Tibial artery (tissue), 4 donors: ENCODE measurements at regions not wholly inside any gene's neighbourhood (a gene's known extent, or its start where the extent isn't known, plus 50 kb on each side); places are given as distances from the start of the nearest gene placed in this dataset.

ENCODE experiments used
- DNase-seq, 2 donors: peaks; one replicate each; pipeline ENCODE4 v3.0.0-alpha.2; 2019
- H3K27ac ChIP-seq, 2 donors: fragments of 200-600 bp; sonication (generic) in 1 of 2; 1 replicate in 1 of 2; 2 replicates in 1 of 2; pipeline ENCODE4 v1.5.1; 2018 to 2019; ENCODE audit warnings: mild to moderate bottlenecking in 1 of 2
- H3K27me3 ChIP-seq, 2 donors: fragments of 200-600 bp; sonication (generic) in 1 of 2; one replicate each; pipeline versions ENCODE4 v1.5.1 to v1.6.0; 2016 to 2019
- H3K36me3 ChIP-seq, 3 donors: fragments of 200-600 bp; sonication (generic) in 2 of 3; one replicate each; pipeline ENCODE4 v1.5.1; 2016 to 2019; ENCODE audit warnings: mild to moderate bottlenecking in 2 of 3
- H3K4me1 ChIP-seq, 4 donors: fragments of 200-600 bp; sonication (generic) in 2 of 4; 1 replicate in 3 of 4; 2 replicates in 1 of 4; pipeline ENCODE4 v1.5.1; 2016 to 2019
- H3K4me3 ChIP-seq, 2 donors: fragments of 200-600 bp; sonication (generic) in 1 of 2; 1 replicate in 1 of 2; 2 replicates in 1 of 2; pipeline ENCODE4 v1.5.1; 2018 to 2019; ENCODE audit warnings: mild to moderate bottlenecking in 2 of 2
- H3K9me3 ChIP-seq, 3 donors: fragments of 200-600 bp; sonication (generic) in 1 of 3; one replicate each; pipeline ENCODE4 v1.5.1; 2016 to 2019
- intact Hi-C: fragments of 100-400 bp; cut with DNase I; formaldehyde crosslinking; loops from one replicate; pipeline ENCODE4 v1.15.0; 2023; ENCODE audit warnings: low total_unique reads
- TF ChIP-seq, protein P1 (sequence below), 2 experiments: fragments of 200-600 bp in 1 of 2; fragments of 450-650 bp in 1 of 2; IDR thresholded peaks; one replicate each; pipeline ENCODE4 v1.5.1; 2017 to 2019; ENCODE audit warnings: antibody characterized with exemption in 2 of 2, mild to moderate bottlenecking in 1 of 2, moderate library complexity in 1 of 2

GRCh38 chr4:74640111-74640903, 154.0 kb downstream of the BTC start:
- no peak overlapping the region for H3K4me3 ChIP-seq
- DNase-seq: no peak
- H3K27ac ChIP-seq: no peak overlapping the region
- intact Hi-C loops: no loop called here
- no peaks in the 10 kb centered on the region for H3K9me3 ChIP-seq
- TF ChIP-seq, protein P1, sequence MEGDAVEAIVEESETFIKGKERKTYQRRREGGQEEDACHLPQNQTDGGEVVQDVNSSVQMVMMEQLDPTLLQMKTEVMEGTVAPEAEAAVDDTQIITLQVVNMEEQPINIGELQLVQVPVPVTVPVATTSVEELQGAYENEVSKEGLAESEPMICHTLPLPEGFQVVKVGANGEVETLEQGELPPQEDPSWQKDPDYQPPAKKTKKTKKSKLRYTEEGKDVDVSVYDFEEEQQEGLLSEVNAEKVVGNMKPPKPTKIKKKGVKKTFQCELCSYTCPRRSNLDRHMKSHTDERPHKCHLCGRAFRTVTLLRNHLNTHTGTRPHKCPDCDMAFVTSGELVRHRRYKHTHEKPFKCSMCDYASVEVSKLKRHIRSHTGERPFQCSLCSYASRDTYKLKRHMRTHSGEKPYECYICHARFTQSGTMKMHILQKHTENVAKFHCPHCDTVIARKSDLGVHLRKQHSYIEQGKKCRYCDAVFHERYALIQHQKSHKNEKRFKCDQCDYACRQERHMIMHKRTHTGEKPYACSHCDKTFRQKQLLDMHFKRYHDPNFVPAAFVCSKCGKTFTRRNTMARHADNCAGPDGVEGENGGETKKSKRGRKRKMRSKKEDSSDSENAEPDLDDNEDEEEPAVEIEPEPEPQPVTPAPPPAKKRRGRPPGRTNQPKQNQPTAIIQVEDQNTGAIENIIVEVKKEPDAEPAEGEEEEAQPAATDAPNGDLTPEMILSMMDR (IDR thresholded peaks at IDR 0.05): no peak
- H3K36me3 ChIP-seq: no peaks in the 10 kb centered on the region
- H3K27me3 ChIP-seq: no peaks in the 10 kb centered on the region
- peaks cover 0 to 5% (median 0%) of the 10 kb centered on the region in 4 donors for H3K4me1 ChIP-seq

DNA sequence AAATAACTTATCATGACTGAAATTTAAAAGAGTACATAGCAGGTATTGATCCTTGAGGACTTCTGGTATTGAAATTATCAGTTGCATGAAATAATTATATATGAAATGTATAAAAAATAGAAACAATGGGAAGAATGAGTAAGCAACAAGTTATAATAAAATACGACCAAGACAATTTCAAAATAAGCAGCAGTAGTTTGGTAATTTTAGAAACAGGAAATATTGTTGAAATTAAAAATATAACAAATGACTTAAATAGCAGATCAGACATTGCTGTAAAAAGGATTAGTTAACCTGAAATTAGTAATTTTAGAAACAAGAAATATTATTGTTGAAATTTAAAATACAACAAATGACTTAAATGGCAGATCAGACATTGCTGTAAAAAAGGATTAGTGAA, 152.3 kb downstream of the BTC start:
- no peaks in the 10 kb centered on the region for H3K36me3 ChIP-seq
- TF ChIP-seq, protein P1 (IDR thresholded peaks at IDR 0.05): no peak
- no peak overlapping the region for H3K27ac ChIP-seq
- intact Hi-C loops: no loop called here
- no peak for DNase-seq
- H3K4me1 ChIP-seq: peaks cover 0 to 5% (median 0%) of the 10 kb centered on the region in 4 donors
- H3K4me3 ChIP-seq: no peak overlapping the region
- no peaks in the 10 kb centered on the region for H3K27me3 ChIP-seq
- H3K9me3 ChIP-seq: no peaks in the 10 kb centered on the region

DNA sequence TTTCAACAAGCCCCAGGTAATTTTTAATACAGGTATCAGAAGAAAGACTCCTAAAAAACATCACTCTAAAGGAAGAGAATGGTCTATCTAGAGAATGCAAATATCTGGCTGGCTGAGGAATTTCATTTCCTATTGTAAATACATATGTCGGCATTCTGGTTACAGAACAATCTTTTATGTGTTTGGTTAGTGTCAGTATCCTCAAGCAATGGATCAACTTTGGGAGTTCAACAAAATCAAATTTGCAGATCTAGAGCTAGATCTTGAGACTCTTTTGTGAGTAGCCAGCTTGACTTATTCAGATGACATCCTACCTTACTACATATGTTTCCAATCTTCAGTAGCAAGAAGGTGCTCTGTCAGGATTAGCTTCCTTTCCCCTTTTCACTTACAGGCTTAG, 145.1 kb downstream of the BTC start:
- no peak overlapping the region for H3K4me3 ChIP-seq

DNA sequence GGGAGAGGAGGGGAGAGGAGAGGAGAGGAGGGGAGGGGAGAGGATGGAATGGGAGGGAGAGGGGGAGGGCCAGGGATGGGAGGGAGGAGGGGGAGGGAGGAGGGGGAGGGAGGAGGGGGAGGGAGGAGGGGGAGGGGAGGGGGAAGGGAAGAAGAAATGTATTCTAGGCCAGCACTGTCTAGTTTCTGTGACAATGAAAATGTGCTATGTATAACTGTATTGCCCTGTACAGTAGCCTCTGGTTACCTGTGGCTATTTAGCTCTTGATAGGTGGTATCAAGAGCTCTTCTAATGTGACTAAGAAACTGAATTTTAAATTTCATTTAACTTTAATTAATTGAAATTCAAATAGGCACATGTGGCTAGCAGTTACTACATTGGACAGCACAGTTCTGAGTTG, 143.1 kb downstream of the BTC start:
- Histone ChIP-seq H3K9me3 (no peaks in the 10 kb centered on the region), H3K36me3 (no peaks in the 10 kb centered on the region), H3K27ac (no peak overlapping the region), H3K4me3 (no peak overlapping the region), H3K4me1 (no peaks in the 10 kb centered on the region), H3K27me3 (no peaks in the 10 kb centered on the region)
- TF ChIP-seq, protein P1 (IDR thresholded peaks at IDR 0.05): no peak
- DNase-seq: no peak
- intact Hi-C loops: no loop called here

More for the DNA sequence above, 145.1 kb downstream of the BTC start:
- DNase-seq: no peak
- Histone ChIP-seq H3K27ac (no peak overlapping the region), H3K36me3 (no peaks in the 10 kb centered on the region), H3K4me1 (no peaks in the 10 kb centered on the region), H3K27me3 (no peaks in the 10 kb centered on the region), H3K9me3 (no peaks in the 10 kb centered on the region)
- TF ChIP-seq, protein P1 (IDR thresholded peaks at IDR 0.05): no peak
- intact Hi-C loops: no loop called here

DNA sequence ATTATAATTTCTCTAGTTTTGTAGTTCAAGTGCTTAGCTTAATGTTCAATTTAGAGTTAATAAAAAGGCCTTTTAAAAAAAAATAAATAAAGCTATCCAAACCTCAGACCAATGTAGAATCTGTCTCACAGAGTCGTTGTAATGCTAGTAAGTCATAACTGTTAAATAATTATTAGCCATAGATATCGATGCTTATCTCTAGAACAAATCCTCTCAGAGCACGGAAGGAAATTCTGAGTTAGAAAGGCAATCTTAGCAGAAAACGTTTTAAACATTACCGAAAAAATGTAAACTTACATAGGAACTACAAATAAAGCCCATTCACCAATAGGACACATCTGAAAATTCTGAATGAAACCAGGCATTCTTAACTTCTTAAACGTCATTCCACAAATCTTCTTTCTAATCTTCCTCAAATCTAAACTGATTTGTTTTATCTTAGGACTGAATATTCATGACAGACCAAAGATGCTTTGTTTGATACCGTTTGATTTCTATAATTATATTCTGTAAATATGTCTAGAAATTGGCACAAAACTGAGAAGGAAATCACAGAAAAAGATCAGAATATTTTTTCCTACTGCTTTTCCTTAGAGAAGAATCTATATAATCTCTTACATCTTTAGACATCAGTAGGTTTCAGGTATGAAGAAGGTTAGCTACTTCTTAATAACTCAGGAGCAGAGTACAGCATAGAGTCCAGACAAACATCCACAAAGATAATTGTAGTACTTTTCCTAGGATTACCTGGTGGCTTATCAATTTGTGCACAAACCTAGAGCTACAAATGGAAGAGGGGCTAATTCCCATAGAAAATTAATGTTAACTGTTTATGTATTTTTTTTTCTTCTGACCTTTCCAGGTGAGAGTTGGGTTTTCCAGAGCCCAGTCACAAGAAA, 140.7 kb downstream of the BTC start:
- no peaks in the 10 kb centered on the region for H3K27me3 ChIP-seq
- no peaks in the 10 kb centered on the region for H3K9me3 ChIP-seq
- TF ChIP-seq, protein P1 (IDR thresholded peaks at IDR 0.05): no peak
- no peaks in the 10 kb centered on the region for H3K4me1 ChIP-seq
- intact Hi-C loops: no loop called here
- H3K4me3 ChIP-seq: no peak overlapping the region
- H3K36me3 ChIP-seq: no peaks in the 10 kb centered on the region
- H3K27ac ChIP-seq: no peak overlapping the region
- no peak for DNase-seq
